Gastrocnemius medialis (tissue), 4 donors: ENCODE measurements at regions not wholly inside any gene's neighbourhood (a gene's known extent, or its start where the extent isn't known, plus 50 kb on each side); places are given as distances from the start of the nearest gene placed in this dataset.

Experiments used
- POLR2A ChIP-seq, 2 donors: fragments of 450-650 bp; IDR thresholded peaks; one replicate each; pipeline ENCODE4 v1.6.1; 2017; ENCODE audit warnings: antibody characterized with exemption in 2 of 2, mild to moderate bottlenecking in 2 of 2, moderate library complexity in 2 of 2
- TF ChIP-seq, protein P1 (sequence below), 5 experiments: fragments of 450-650 bp in 3 of 5; fragments of 200-600 bp in 2 of 5; sonication (generic) in 2 of 5; IDR thresholded peaks in 4 of 5; conservative IDR thresholded peaks in 1 of 5; 1 replicate in 4 of 5; 2 replicates in 1 of 5; pipeline ENCODE4 v1.5.1; 2016 to 2019; ENCODE audit warnings: antibody characterized with exemption in 5 of 5, mild to moderate bottlenecking in 3 of 5, moderate library complexity in 3 of 5

DNA sequence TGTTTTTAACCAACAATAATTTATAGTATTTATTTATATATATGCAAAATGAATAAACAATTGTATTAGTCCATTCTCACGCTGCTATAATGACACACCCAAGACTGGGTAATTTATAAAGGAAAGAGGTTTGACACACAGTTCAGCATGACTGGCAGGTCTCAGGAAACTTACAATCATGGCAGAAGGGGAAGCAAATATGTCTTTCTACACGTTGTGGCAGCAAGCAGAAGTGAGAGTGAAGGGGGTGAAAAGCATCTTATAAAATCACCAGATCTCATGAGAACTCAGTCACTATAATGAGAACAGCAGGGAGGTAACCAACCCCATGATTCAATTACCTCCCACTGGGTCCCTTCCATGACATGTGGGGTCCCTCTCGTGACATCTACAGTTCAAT is 162.8 kb upstream of the SLITRK3 start:
- TF ChIP-seq, protein P1, sequence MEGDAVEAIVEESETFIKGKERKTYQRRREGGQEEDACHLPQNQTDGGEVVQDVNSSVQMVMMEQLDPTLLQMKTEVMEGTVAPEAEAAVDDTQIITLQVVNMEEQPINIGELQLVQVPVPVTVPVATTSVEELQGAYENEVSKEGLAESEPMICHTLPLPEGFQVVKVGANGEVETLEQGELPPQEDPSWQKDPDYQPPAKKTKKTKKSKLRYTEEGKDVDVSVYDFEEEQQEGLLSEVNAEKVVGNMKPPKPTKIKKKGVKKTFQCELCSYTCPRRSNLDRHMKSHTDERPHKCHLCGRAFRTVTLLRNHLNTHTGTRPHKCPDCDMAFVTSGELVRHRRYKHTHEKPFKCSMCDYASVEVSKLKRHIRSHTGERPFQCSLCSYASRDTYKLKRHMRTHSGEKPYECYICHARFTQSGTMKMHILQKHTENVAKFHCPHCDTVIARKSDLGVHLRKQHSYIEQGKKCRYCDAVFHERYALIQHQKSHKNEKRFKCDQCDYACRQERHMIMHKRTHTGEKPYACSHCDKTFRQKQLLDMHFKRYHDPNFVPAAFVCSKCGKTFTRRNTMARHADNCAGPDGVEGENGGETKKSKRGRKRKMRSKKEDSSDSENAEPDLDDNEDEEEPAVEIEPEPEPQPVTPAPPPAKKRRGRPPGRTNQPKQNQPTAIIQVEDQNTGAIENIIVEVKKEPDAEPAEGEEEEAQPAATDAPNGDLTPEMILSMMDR (IDR thresholded peaks at IDR 0.05 in 4 of 5, conservative IDR thresholded peaks at IDR 0.05 in 1 of 5): no peak
- TF ChIP-seq POLR2A (IDR thresholded peaks at IDR 0.05): no peak
